ENCODE measurements at regions not wholly inside any gene's neighbourhood (a gene's known extent, or its start where the extent isn't known, plus 50 kb on each side); places are given as distances from the start of the nearest gene placed in this dataset.

GRCh38 chr11:69348414-69349235, 54.7 kb downstream of the MYEOV start:
- Mint-ChIP-seq H3K27ac (no peak overlapping the region), H3K27me3 (ENCODE audit: low read depth) (no peaks in the 10 kb centered on the region), H3K9me3 (peaks cover 1 to 4% of the 10 kb centered on the region in 2 donors), H3K36me3 (ENCODE audit: insufficient read depth in 2 of 2) (peaks cover 0 to 1% of the 10 kb centered on the region in 2 donors), H3K4me3 (no peak overlapping the region), H3K4me1 (ENCODE audit: low read depth) (peaks cover 9% of the 10 kb centered on the region)
- ATAC-seq (replicated peaks in 1 of 2) (no peak), DNase-seq (no peak)

- H3K27ac Mint-ChIP-seq: no peak overlapping the region
- ATAC-seq (replicated peaks in 1 of 2) (no peak), DNase-seq (no peak)
- peaks cover 1 to 4% of the 10 kb centered on the region in 2 donors for H3K9me3 Mint-ChIP-seq
- H3K36me3 Mint-ChIP-seq (ENCODE audit: insufficient read depth in 2 of 2): peaks cover 0 to 1% of the 10 kb centered on the region in 2 donors
- peaks cover 9% of the 10 kb centered on the region for H3K4me1 Mint-ChIP-seq (ENCODE audit: low read depth)
- H3K4me3 Mint-ChIP-seq: no peak overlapping the region
- no peaks in the 10 kb centered on the region for H3K27me3 Mint-ChIP-seq (ENCODE audit: low read depth)
These were observed 56.1 kb downstream of the MYEOV start for GRCh38 chr11:69350040-69350439.

GRCh38 chr11:69350596-69350995, 56.6 kb downstream of the MYEOV start:
- Mint-ChIP-seq H3K27ac (no peak overlapping the region), H3K36me3 (ENCODE audit: insufficient read depth in 2 of 2) (peaks cover 0 to 1% of the 10 kb centered on the region in 2 donors), H3K4me1 (ENCODE audit: low read depth) (peaks cover 9% of the 10 kb centered on the region), H3K9me3 (peaks cover 1 to 4% of the 10 kb centered on the region in 2 donors), H3K4me3 (no peak overlapping the region), H3K27me3 (ENCODE audit: low read depth) (no peaks in the 10 kb centered on the region)
- no peak for DNase-seq
- no peak for ATAC-seq (replicated peaks in 1 of 2)

- peaks cover 1 to 4% of the 10 kb centered on the region in 2 donors for H3K9me3 Mint-ChIP-seq
- ATAC-seq (replicated peaks in 1 of 2) (no peak), DNase-seq (no peak)
- H3K27me3 Mint-ChIP-seq (ENCODE audit: low read depth): no peaks in the 10 kb centered on the region
- no peak overlapping the region for H3K4me3 Mint-ChIP-seq
- H3K27ac Mint-ChIP-seq: no peak overlapping the region
- H3K4me1 Mint-ChIP-seq (ENCODE audit: low read depth): peaks cover 9% of the 10 kb centered on the region
- peaks cover 0 to 1% of the 10 kb centered on the region in 2 donors for H3K36me3 Mint-ChIP-seq (ENCODE audit: insufficient read depth in 2 of 2)
These were observed 57.5 kb downstream of the MYEOV start for GRCh38 chr11:69351460-69351859.

DNA sequence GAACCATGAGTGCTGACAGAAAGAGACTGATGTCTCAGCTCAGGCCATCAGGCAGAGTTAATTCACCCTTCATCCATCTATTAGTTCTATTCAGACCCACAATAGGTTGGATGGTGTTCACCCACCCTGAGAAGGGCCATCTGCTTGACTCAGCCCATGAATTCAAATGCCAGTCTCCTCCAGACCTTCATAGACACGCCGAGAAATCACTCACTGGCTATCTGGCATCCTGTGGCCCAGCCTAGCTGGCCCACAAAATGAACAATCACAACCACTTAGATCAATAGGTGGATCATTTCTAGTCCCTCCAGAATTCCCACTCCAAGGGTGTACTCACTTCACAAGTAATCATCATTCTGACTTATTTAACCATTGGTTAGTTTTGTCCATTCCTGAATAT, 58.2 kb downstream of the MYEOV start:
- H3K27me3 Mint-ChIP-seq (ENCODE audit: low read depth): no peaks in the 10 kb centered on the region
- no peak overlapping the region for H3K27ac Mint-ChIP-seq
- DNase-seq (no peak), ATAC-seq (replicated peaks in 1 of 2) (no peak)
- no peak overlapping the region for H3K4me3 Mint-ChIP-seq
- peaks cover 9% of the 10 kb centered on the region for H3K4me1 Mint-ChIP-seq (ENCODE audit: low read depth)
- H3K36me3 Mint-ChIP-seq (ENCODE audit: insufficient read depth in 2 of 2): peaks cover 0 to 1% of the 10 kb centered on the region in 2 donors
- H3K9me3 Mint-ChIP-seq: peaks cover 1 to 4% of the 10 kb centered on the region in 2 donors

GRCh38 chr11:69352715-69353319, 58.9 kb downstream of the MYEOV start:
- H3K27ac Mint-ChIP-seq: no peak overlapping the region
- H3K4me1 Mint-ChIP-seq (ENCODE audit: low read depth): peaks cover 9% of the 10 kb centered on the region
- H3K4me3 Mint-ChIP-seq: no peak overlapping the region
- DNase-seq (peak; percentile 28 to 49), ATAC-seq (replicated peaks in 1 of 2) (peak; percentile 94 to 96)
- H3K9me3 Mint-ChIP-seq: peaks cover 1 to 4% of the 10 kb centered on the region in 2 donors
- H3K27me3 Mint-ChIP-seq (ENCODE audit: low read depth): no peaks in the 10 kb centered on the region
- H3K36me3 Mint-ChIP-seq (ENCODE audit: insufficient read depth in 2 of 2): peaks cover 0 to 1% of the 10 kb centered on the region in 2 donors

DNA sequence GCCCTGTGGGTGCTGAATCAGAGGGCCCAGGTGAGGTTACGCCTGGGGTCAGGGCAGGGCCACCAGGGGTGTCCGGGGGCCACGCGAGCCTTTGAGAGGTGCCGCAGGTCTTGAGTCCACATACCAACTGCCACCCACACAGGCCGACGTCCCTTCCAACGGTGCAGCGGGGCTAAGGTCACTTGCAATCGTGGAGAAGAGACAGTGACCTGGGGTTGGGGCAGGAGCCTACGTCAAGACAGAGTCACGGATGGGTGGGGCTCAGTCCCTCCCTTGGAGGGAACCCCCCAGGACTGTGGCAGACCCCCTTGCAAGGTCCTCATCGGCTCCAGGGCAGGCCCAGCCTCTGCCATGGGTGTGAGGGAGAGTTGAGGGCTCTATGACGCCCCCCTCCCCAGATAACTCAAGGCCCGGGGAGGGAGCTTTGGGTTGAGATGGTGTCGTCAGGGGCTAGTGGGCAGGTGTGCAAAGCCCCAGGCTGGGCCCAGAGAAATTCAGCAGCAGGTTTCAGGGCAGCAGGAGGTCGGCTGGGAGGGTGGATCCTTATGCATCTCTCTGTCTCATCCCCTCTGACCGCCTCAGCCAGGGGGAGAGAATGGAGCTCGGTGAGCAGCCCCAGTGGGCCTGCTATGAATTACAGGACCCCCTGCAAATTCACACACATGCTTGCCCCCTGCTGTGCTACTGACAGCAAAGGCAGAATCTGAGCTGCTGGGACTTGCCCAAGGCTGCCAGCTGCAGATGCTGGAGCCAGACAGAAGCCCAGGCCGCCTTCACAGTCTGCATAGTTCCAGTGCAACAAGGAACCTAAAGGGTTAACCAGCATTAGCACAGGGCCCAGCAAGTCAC, 60.0 kb downstream of the MYEOV start:
- Mint-ChIP-seq H3K36me3 (ENCODE audit: insufficient read depth in 2 of 2) (peaks cover 0 to 1% of the 10 kb centered on the region in 2 donors), H3K27ac (no peak overlapping the region), H3K4me3 (no peak overlapping the region), H3K9me3 (peaks cover 0 to 2% of the 10 kb centered on the region in 2 donors), H3K4me1 (ENCODE audit: low read depth) (peaks cover 9% of the 10 kb centered on the region), H3K27me3 (ENCODE audit: low read depth) (no peaks in the 10 kb centered on the region)
- no peak for ATAC-seq (replicated peaks in 1 of 2)
- DNase-seq: no peak

DNA sequence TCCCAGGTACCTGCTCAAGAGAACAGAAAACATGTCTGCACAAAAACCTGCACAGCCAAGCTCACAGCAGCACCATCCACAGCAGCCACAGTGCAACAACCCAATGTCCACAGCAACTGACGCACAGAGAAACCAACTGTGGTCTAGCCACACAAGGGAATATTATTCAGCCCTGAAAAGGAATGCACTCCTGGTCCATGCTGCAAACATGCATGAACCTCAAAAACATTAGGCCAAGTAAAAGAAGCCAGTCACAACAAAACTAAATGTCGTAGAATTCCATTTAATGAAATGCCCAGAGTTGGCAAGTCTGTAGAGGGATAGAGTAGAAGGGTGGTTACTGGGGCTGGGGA, 60.6 kb downstream of the MYEOV start:
- Mint-ChIP-seq H3K36me3 (ENCODE audit: insufficient read depth in 2 of 2) (peaks cover 0 to 1% of the 10 kb centered on the region in 2 donors), H3K4me3 (no peak overlapping the region), H3K9me3 (peaks cover 0 to 1% of the 10 kb centered on the region in 2 donors), H3K27me3 (ENCODE audit: low read depth) (no peaks in the 10 kb centered on the region), H3K4me1 (ENCODE audit: low read depth) (peaks cover 9% of the 10 kb centered on the region), H3K27ac (no peak overlapping the region)
- ATAC-seq (replicated peaks in 1 of 2): no peak
- DNase-seq: no peak

DNA sequence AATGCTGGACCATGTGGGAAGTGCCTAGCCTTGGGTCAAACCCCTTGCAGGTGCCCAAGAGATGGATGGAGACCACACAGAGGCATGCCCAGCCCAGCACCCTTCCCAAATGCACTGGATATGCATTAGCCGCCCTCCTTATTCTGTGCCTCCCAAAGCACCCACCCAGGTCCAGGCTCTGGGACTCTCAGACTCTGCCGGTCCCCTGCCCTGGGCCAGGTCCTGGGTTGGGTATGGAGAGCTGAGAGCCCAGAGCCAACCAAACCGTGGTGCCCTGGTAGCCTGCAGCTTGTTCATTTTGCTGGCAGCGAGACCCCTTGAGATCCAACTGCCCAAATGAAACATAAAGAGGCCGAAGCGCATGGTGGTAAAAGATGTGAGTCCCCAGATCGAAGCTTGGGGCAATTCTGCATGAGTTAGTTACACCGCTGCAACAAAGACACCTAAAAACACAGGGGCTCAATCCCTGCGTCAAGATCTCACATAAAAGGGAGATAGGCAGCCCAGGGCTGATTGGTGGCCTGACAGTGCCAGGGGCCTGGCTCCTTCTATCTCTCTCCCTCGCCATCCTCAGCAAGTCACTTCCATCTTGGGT, 61.5 kb downstream of the MYEOV start:
- no peaks in the 10 kb centered on the region for H3K36me3 Mint-ChIP-seq (ENCODE audit: insufficient read depth in 2 of 2)
- no peaks in the 10 kb centered on the region for H3K27me3 Mint-ChIP-seq (ENCODE audit: low read depth)
- H3K9me3 Mint-ChIP-seq: peaks cover 0 to 2% of the 10 kb centered on the region in 2 donors
- no peak overlapping the region for H3K4me3 Mint-ChIP-seq
- DNase-seq (no peak), ATAC-seq (replicated peaks in 1 of 2) (no peak)
- H3K27ac Mint-ChIP-seq: no peak overlapping the region
- H3K4me1 Mint-ChIP-seq (ENCODE audit: low read depth): peaks cover 9% of the 10 kb centered on the region

DNA sequence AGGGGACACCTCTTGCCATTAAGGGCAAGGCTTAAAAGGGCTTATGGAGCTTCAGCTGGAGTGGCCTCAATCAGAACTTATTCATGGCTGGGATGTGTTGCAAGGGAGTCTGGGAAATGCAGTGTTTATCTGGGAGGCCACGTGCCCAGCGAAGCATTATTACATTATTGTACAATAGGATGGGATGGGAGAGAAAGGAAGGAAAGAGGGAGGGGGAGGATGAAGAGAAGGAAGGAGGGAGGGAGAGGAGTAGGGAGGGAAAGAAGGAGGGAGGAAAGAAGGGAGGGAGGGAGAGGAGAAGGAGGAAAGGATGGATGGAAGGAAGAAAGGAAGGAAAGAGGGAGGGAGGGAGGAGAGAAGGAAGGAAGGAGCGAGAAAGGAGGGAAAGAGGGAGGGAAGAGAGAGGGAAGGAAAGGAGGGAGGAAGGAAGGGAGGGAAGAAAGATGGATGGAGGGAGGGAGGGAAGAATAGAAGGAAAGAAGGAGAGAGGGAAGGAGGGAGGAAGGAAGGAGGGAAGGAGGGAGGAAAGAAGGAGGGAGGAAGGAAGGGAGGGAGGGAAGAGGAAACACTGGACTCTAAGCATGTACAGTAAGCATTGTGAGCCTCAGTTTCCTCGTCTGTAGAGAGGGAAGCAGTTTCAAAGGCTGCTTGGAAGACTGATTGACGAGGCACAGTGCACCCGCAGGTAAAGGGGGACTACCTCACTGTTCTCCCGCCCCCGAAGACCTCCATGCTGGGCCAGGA, 62.2 kb downstream of the MYEOV start:
- peaks cover 9% of the 10 kb centered on the region for H3K4me1 Mint-ChIP-seq (ENCODE audit: low read depth)
- H3K27me3 Mint-ChIP-seq (ENCODE audit: low read depth): no peaks in the 10 kb centered on the region
- peaks cover 0 to 2% of the 10 kb centered on the region in 2 donors for H3K9me3 Mint-ChIP-seq
- DNase-seq (no peak), ATAC-seq (replicated peaks in 1 of 2) (no peak)
- no peaks in the 10 kb centered on the region for H3K36me3 Mint-ChIP-seq (ENCODE audit: insufficient read depth in 2 of 2)
- no peak overlapping the region for H3K27ac Mint-ChIP-seq
- H3K4me3 Mint-ChIP-seq: no peak overlapping the region

- Mint-ChIP-seq H3K27me3 (ENCODE audit: low read depth) (no peaks in the 10 kb centered on the region), H3K36me3 (ENCODE audit: insufficient read depth in 2 of 2) (no peaks in the 10 kb centered on the region), H3K9me3 (peaks cover 0 to 2% of the 10 kb centered on the region in 2 donors), H3K4me1 (ENCODE audit: low read depth) (peaks cover 9% of the 10 kb centered on the region), H3K4me3 (no peak overlapping the region), H3K27ac (no peak overlapping the region)
- DNase-seq (no peak), ATAC-seq (replicated peaks in 1 of 2) (no peak)
These were observed 62.9 kb downstream of the MYEOV start for GRCh38 chr11:69356703-69357457.

Data from activated T-cell treated with anti-CD3 and anti-CD28 coated beads, Interleukin-2, amount 50 U/mL, for 72 hours (primary cell).